ENCODE measurements at regions not wholly inside any gene's neighbourhood (a gene's known extent, or its start where the extent isn't known, plus 50 kb on each side); places are given as distances from the start of the nearest gene placed in this dataset.

GRCh38 chr21:19547951-19548840 is 1144.6 kb upstream of the TMPRSS15 start:
- Mint-ChIP-seq H3K4me1 (no peaks in the 10 kb centered on the region), H3K27me3 (ENCODE audit: low read depth) (no peaks in the 10 kb centered on the region), H3K9me3 (peaks cover 42% of the 10 kb centered on the region), H3K4me3 (no peak overlapping the region), H3K27ac (no peak overlapping the region), H3K36me3 (peaks cover 15% of the 10 kb centered on the region)
- no peak for TF ChIP-seq CTCF (IDR thresholded peaks at IDR 0.05; ENCODE audit: unreplicated experiment)
- DNase-seq (ENCODE audit: low spot score in 2 of 2, unreplicated experiment in 2 of 2): no peak

GRCh38 chr21:19553919-19554615 is 1150.5 kb upstream of the TMPRSS15 start:
- Mint-ChIP-seq H3K9me3 (peaks cover 13% of the 10 kb centered on the region), H3K36me3 (no peaks in the 10 kb centered on the region), H3K27me3 (ENCODE audit: low read depth) (no peaks in the 10 kb centered on the region), H3K4me3 (no peak overlapping the region), H3K4me1 (peaks cover 7% of the 10 kb centered on the region), H3K27ac (no peak overlapping the region)
- no peak for DNase-seq (ENCODE audit: low spot score in 2 of 2, unreplicated experiment in 2 of 2)
- TF ChIP-seq CTCF (IDR thresholded peaks at IDR 0.05; ENCODE audit: unreplicated experiment): no peak

- peaks cover 7% of the 10 kb centered on the region for H3K4me1 Mint-ChIP-seq
- DNase-seq (ENCODE audit: low spot score in 2 of 2, unreplicated experiment in 2 of 2): no peak
- H3K4me3 Mint-ChIP-seq: no peak overlapping the region
- TF ChIP-seq CTCF (IDR thresholded peaks at IDR 0.05; ENCODE audit: unreplicated experiment): no peak
- peaks cover 17% of the 10 kb centered on the region for H3K9me3 Mint-ChIP-seq
- H3K27me3 Mint-ChIP-seq (ENCODE audit: low read depth): no peaks in the 10 kb centered on the region
- peaks cover 2% of the 10 kb centered on the region for H3K36me3 Mint-ChIP-seq
- no peak overlapping the region for H3K27ac Mint-ChIP-seq
Measured at GRCh38 chr21:19557046-19557445, 1153.5 kb upstream of the TMPRSS15 start.

GRCh38 chr21:19557488-19557887 is 1153.9 kb upstream of the TMPRSS15 start:
- DNase-seq (ENCODE audit: low spot score in 2 of 2, unreplicated experiment in 2 of 2): no peak
- Mint-ChIP-seq H3K36me3 (peaks cover 2% of the 10 kb centered on the region), H3K27me3 (ENCODE audit: low read depth) (no peaks in the 10 kb centered on the region), H3K4me1 (peaks cover 7% of the 10 kb centered on the region), H3K4me3 (no peak overlapping the region), H3K9me3 (peaks cover 16% of the 10 kb centered on the region), H3K27ac (peak overlapping the region; percentile 7)
- TF ChIP-seq CTCF (IDR thresholded peaks at IDR 0.05; ENCODE audit: unreplicated experiment): no peak

- no peak for DNase-seq (ENCODE audit: low spot score in 2 of 2, unreplicated experiment in 2 of 2)
- Mint-ChIP-seq H3K27me3 (ENCODE audit: low read depth) (no peaks in the 10 kb centered on the region), H3K9me3 (peaks cover 4% of the 10 kb centered on the region), H3K27ac (no peak overlapping the region), H3K4me3 (no peak overlapping the region), H3K4me1 (no peaks in the 10 kb centered on the region), H3K36me3 (no peaks in the 10 kb centered on the region)
- TF ChIP-seq CTCF (IDR thresholded peaks at IDR 0.05; ENCODE audit: unreplicated experiment): no peak
Measured at GRCh38 chr21:19565587-19565986, 1162.0 kb upstream of the TMPRSS15 start.

Data from mesothelial cell of epicardium (in vitro differentiated cells).